ENCODE measurements at regions not wholly inside any gene's neighbourhood (a gene's known extent, or its start where the extent isn't known, plus 50 kb on each side); places are given as distances from the start of the nearest gene placed in this dataset.

- no peak for TF ChIP-seq CTCF (IDR thresholded peaks at IDR 0.05)
- no peak for TF ChIP-seq POLR2AphosphoS5 (IDR thresholded peaks at IDR 0.05)
- no peak for TF ChIP-seq POLR2A (IDR thresholded peaks at IDR 0.05)
- TF ChIP-seq EP300 (IDR thresholded peaks at IDR 0.05), result no peak
Measured at GRCh38 chr4:36553029-36553428, 271.6 kb downstream of the DTHD1 start.
